IMR-90 (cell line): ENCODE measurements at regions not wholly inside any gene's neighbourhood (a gene's known extent, or its start where the extent isn't known, plus 50 kb on each side); places are given as distances from the start of the nearest gene placed in this dataset.

Experiments used
- ATAC-seq: fragments of 200-7000 bp; cut with Tn5 transposase; 2 replicates; pipeline ENCODE4 v1.9.1; 2020; ENCODE audit warnings: low read depth, mild to moderate bottlenecking, moderate library complexity
- BruUV-seq: library from RNA; stranded (reverse); fragments of 400-500 nt; replicated peaks from 2 replicates; lab custom pipeline; 2021; lab: Mats Ljungman, UMichigan
- CTCF ChIA-PET: fragments of 300-600 bp; formaldehyde crosslinking; extraction: SDS; loops from one replicate; lab custom pipeline; 2021; ENCODE audit warnings: antibody characterized with exemption; lab: Yijun Ruan, JAX
- POLR2A ChIA-PET: fragments of 300-600 bp; sonication (Branson Sonifier 250); formaldehyde crosslinking; loops from one replicate; lab custom pipeline; 2022; ENCODE audit warnings: antibody characterized with exemption; ENCODE audit not compliant: unreplicated experiment; lab: Charles Lee
- DNase-seq: peaks from one replicate; pipeline ENCODE4 v3.0.0; 2013
- H2AFZ ChIP-seq: replicated peaks from 2 replicates; pipeline ENCODE3; 2013; ENCODE audit warnings: low read length, mild to moderate bottlenecking; ENCODE audit not compliant: poor library complexity
- H2AK5ac ChIP-seq: 2 replicates; pipeline ENCODE4 v1.6.1; 2013; ENCODE audit warnings: low read depth, low read length, inconsistent platforms
- H2AK9ac ChIP-seq: replicated peaks from 2 replicates; pipeline ENCODE3; 2013; ENCODE audit warnings: mild to moderate bottlenecking, low read depth, low read length, moderate library complexity; ENCODE audit not compliant: poor library complexity
- H2BK120ac ChIP-seq: 2 replicates; pipeline ENCODE4 v1.6.1; 2013; ENCODE audit warnings: low read depth, low read length, inconsistent platforms
- H2BK15ac ChIP-seq: 3 replicates; pipeline ENCODE4 v1.6.1; 2013; ENCODE audit warnings: low read depth, low read length, inconsistent platforms
- H2BK20ac ChIP-seq: 2 replicates; pipeline ENCODE4 v1.6.1; 2013; ENCODE audit warnings: low read depth, mild to moderate bottlenecking, inconsistent platforms, low read length, moderate library complexity
- H2BK5ac ChIP-seq: 2 replicates; pipeline ENCODE4 v1.6.1; 2013; ENCODE audit warnings: mild to moderate bottlenecking, low read depth, low read length, inconsistent platforms; ENCODE audit not compliant: poor library complexity, severe bottlenecking
- H3K14ac ChIP-seq: replicated peaks from 2 replicates; pipeline ENCODE4 v1.6.1; 2013; ENCODE audit warnings: low read depth, low read length, inconsistent platforms
- H3K18ac ChIP-seq: 2 replicates; pipeline ENCODE4 v1.6.1; 2013; ENCODE audit warnings: low read depth, low read length, control low read depth
- H3K23ac ChIP-seq: 2 replicates; pipeline ENCODE4 v1.6.1; 2013; ENCODE audit warnings: low read depth, low read length, inconsistent platforms
- H3K27ac ChIP-seq: 2 replicates; pipeline ENCODE4 v1.5.1; 2013; ENCODE audit warnings: mild to moderate bottlenecking, control low read depth, low read length; ENCODE audit not compliant: insufficient read depth
- H3K27me3 ChIP-seq: 2 replicates; pipeline ENCODE4 v1.6.1; 2013; ENCODE audit warnings: low read length; ENCODE audit not compliant: control insufficient read depth, insufficient read depth
- H3K36me3 ChIP-seq: 2 replicates; pipeline ENCODE4 v1.6.1; 2013; ENCODE audit warnings: low read length, mixed read lengths; ENCODE audit not compliant: control insufficient read depth, insufficient read depth
- H3K4ac ChIP-seq: 2 replicates; pipeline ENCODE4 v1.6.1; 2013; ENCODE audit warnings: low read depth, low read length, inconsistent platforms
- H3K4me1 ChIP-seq: 2 replicates; pipeline ENCODE4 v1.6.1; 2013; ENCODE audit warnings: low read length, mixed read lengths; ENCODE audit not compliant: control insufficient read depth, insufficient read depth
- H3K4me2 ChIP-seq: 2 replicates; pipeline ENCODE4 v1.6.1; 2013; ENCODE audit warnings: low read depth, mild to moderate bottlenecking, control low read depth, low read length, moderate library complexity
- H3K4me3 ChIP-seq: 2 replicates; pipeline ENCODE4 v1.5.1; 2013; ENCODE audit warnings: low read depth, mild to moderate bottlenecking, control low read depth, low read length, moderate library complexity; ENCODE audit not compliant: insufficient read depth
- H3K56ac ChIP-seq: 2 replicates; pipeline ENCODE4 v1.6.1; 2013; ENCODE audit warnings: low read length, inconsistent platforms; ENCODE audit not compliant: insufficient read depth; ENCODE audit errors: extremely low read depth
- H3K79me1 ChIP-seq, 2 experiments: 2 replicates each; pipeline ENCODE4 v1.6.1; 2013; ENCODE audit warnings: low read length in 2 of 2, inconsistent platforms in 1 of 2, low read depth in 1 of 2
- H3K9ac ChIP-seq: 2 replicates; pipeline ENCODE4 v1.6.1; 2013; ENCODE audit warnings: low read depth, low read length, control low read depth
- H3K9me1 ChIP-seq: 2 replicates; pipeline ENCODE4 v1.6.1; 2013; ENCODE audit warnings: low read length, inconsistent platforms; ENCODE audit not compliant: insufficient read depth
- H3K9me3 ChIP-seq: 2 replicates; pipeline ENCODE4 v1.6.1; 2013; ENCODE audit warnings: low read length; ENCODE audit not compliant: control insufficient read depth, insufficient read depth
- H4K20me1 ChIP-seq: 2 replicates; pipeline ENCODE4 v1.6.1; 2013; ENCODE audit warnings: low read length, inconsistent platforms; ENCODE audit not compliant: insufficient read depth
- H4K5ac ChIP-seq: 2 replicates; pipeline ENCODE4 v1.6.1; 2013; ENCODE audit warnings: mild to moderate bottlenecking, low read depth, low read length, control low read depth
- H4K8ac ChIP-seq, 2 experiments: 2 replicates each; pipeline ENCODE4 v1.6.1; 2013; ENCODE audit warnings: low read depth in 2 of 2, low read length in 2 of 2, control low read depth in 1 of 2, inconsistent platforms in 1 of 2
- H4K91ac ChIP-seq: 2 replicates; pipeline ENCODE4 v1.6.1; 2013; ENCODE audit warnings: low read depth, low read length, inconsistent platforms; ENCODE audit not compliant: insufficient read depth
- MAZ ChIP-seq: IDR thresholded peaks from 2 replicates; pipeline ENCODE4 v1.6.1; 2012; ENCODE audit warnings: low read depth, mild to moderate bottlenecking, low read length, improper control_type of control experiment, moderate library complexity, borderline replicate concordance
- NFE2L2 ChIP-seq: fragments of 150-350 bp; IDR thresholded peaks from 2 replicates; pipeline ENCODE4 v1.6.1; 2016; ENCODE audit warnings: low read depth, mild to moderate bottlenecking, low read length
- RAD21 ChIP-seq: IDR thresholded peaks from 2 replicates; pipeline ENCODE4 v1.6.1; 2012; ENCODE audit warnings: low read length, improper control_type of control experiment
- USF2 ChIP-seq: fragments of 150-350 bp; IDR thresholded peaks from 2 replicates; pipeline ENCODE4 v1.6.1; 2017; ENCODE audit warnings: mild to moderate bottlenecking, antibody characterized with exemption, low read length, low read depth
- WGBS, 2 experiments: methylation state at CpG; one replicate each; pipeline versions ENCODE4 v1.1.5 to v1.1.7; 2013; ENCODE audit warnings: missing lambda C conversion rate in 2 of 2; ENCODE audit not compliant: insufficient read length in 1 of 2; ENCODE audit errors: extremely low coverage in 2 of 2; 5-methylcytosine and 5-hydroxymethylcytosine counted together
- dilution Hi-C: fragments of 300-500 bp; cut with HindIII; formaldehyde crosslinking; loops from one replicate; pipeline ENCODE4 v1.14.3; 2018; ENCODE audit warnings: low sequenced_read_pairs; ENCODE audit not compliant: unreplicated experiment
- in situ Hi-C: fragments of 300-500 bp; cut with MboI; formaldehyde crosslinking; loops from 3 replicates; pipeline ENCODE4 v1.14.3; 2019; ENCODE audit warnings: low sequenced_read_pairs, inconsistent platforms, mixed read lengths
- intact Hi-C: fragments of 100-400 bp; cut with micrococcal nuclease; formaldehyde crosslinking; loops from 2 replicates; pipeline ENCODE4 v1.10.0; 2022
- TF ChIP-seq, protein P1 (sequence below): fragments of 150-350 bp; IDR thresholded peaks from 2 replicates; pipeline ENCODE4 v1.6.1; 2016; ENCODE audit warnings: low read depth, mild to moderate bottlenecking, low read length, moderate library complexity, borderline replicate concordance

GRCh38 chr4:30153427-30153826 lies 566.7 kb upstream of the PCDH7 start:
- BruUV-seq: no TSS peak
- H2BK120ac ChIP-seq: no peak overlapping the region

More at GRCh38 chr4:30153427-30153826, 566.7 kb upstream of the PCDH7 start:
- no peak overlapping the region for H3K4me3 ChIP-seq
- H3K9me3 ChIP-seq: peaks cover 3% of the 10 kb centered on the region; the same call in 1 of the 2 replicates
- H4K20me1 ChIP-seq: no peaks in the 10 kb centered on the region
- no peak overlapping the region for H2AK5ac ChIP-seq
- H3K9ac ChIP-seq: no peak overlapping the region
- H2AK9ac ChIP-seq: no peak overlapping the region
- no peak overlapping the region for H2BK20ac ChIP-seq
- no peak overlapping the region for H4K5ac ChIP-seq
- no peak for ATAC-seq
- no peak overlapping the region for H3K56ac ChIP-seq
- WGBS, 2 experiments: no CpG with 5 or more reads among the region's 2 CpGs
- no peak overlapping the region for H3K14ac ChIP-seq
- no peaks in the 10 kb centered on the region for H3K9me1 ChIP-seq
- no peak overlapping the region for H2BK15ac ChIP-seq
- no peak for DNase-seq
- intact Hi-C loops (no loop called here), in situ Hi-C loops (no loop called here), dilution Hi-C loops (no loop called here)
- H3K36me3 ChIP-seq: no peaks in the 10 kb centered on the region
- H3K4me2 ChIP-seq: no peak overlapping the region
- no peak for TF ChIP-seq MAZ
- no peak for TF ChIP-seq NFE2L2
- TF ChIP-seq, protein P1, sequence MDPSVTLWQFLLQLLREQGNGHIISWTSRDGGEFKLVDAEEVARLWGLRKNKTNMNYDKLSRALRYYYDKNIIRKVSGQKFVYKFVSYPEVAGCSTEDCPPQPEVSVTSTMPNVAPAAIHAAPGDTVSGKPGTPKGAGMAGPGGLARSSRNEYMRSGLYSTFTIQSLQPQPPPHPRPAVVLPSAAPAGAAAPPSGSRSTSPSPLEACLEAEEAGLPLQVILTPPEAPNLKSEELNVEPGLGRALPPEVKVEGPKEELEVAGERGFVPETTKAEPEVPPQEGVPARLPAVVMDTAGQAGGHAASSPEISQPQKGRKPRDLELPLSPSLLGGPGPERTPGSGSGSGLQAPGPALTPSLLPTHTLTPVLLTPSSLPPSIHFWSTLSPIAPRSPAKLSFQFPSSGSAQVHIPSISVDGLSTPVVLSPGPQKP: no peak
- TF ChIP-seq RAD21: no peak
- TF ChIP-seq USF2: no peak
- no peaks in the 10 kb centered on the region for H3K79me1 ChIP-seq
- ChIA-PET POLR2A (no interaction called here), CTCF (no interaction called here)
- H3K4me1 ChIP-seq: no peaks in the 10 kb centered on the region
- no peak overlapping the region for H4K91ac ChIP-seq
- H3K18ac ChIP-seq: no peak overlapping the region
- no peak overlapping the region for H3K27ac ChIP-seq
- H4K8ac ChIP-seq: no peak overlapping the region
- H2AFZ ChIP-seq: no peak overlapping the region
- no peak overlapping the region for H3K23ac ChIP-seq
- H3K4ac ChIP-seq: no peak overlapping the region
- no peak overlapping the region for H2BK5ac ChIP-seq
- no peaks in the 10 kb centered on the region for H3K27me3 ChIP-seq
